Psoas muscle (tissue), 7 donors: ENCODE measurements at regions not wholly inside any gene's neighbourhood (a gene's known extent, or its start where the extent isn't known, plus 50 kb on each side); places are given as distances from the start of the nearest gene placed in this dataset.
A peak's percentile ranks its signal among the peaks of the same experiment; 100 is the strongest.

ENCODE experiments used
- ATAC-seq, 4 donors: fragments of 200-7000 bp; cut with Tn5 transposase; one replicate each; pipeline ENCODE4 v1.9.1; 2020; ENCODE audit warnings: moderate library complexity in 3 of 4, mild to moderate bottlenecking in 2 of 4
- DNase-seq, 2 donors: peaks; one replicate each; pipeline ENCODE4 v3.0.0-alpha.2; 2020
- H3K27ac ChIP-seq: fragments of 200-600 bp; one replicate; pipeline ENCODE4 v1.8.0; 2022
- H3K27me3 ChIP-seq, 3 donors: fragments of 200-600 bp in 1 of 3; one replicate each; pipeline versions ENCODE4 v1.6.1 to v1.8.0; 2013 to 2022; ENCODE audit warnings: low read length in 2 of 3, mild to moderate bottlenecking in 2 of 3, moderate library complexity in 1 of 3; ENCODE audit not compliant: insufficient read depth in 3 of 3
- H3K36me3 ChIP-seq, 2 donors: fragments of 200-600 bp in 1 of 2; one replicate each; pipeline versions ENCODE4 v1.6.1 to v1.8.0; 2013 to 2022; ENCODE audit warnings: low read depth in 1 of 2, mild to moderate bottlenecking in 1 of 2, moderate library complexity in 1 of 2; ENCODE audit not compliant: insufficient read depth in 1 of 2
- H3K4me1 ChIP-seq: fragments of 200-600 bp; one replicate; pipeline ENCODE4 v1.8.0; 2022
- H3K4me3 ChIP-seq: fragments of 200-600 bp; one replicate; pipeline ENCODE4 v1.8.0; 2022; ENCODE audit warnings: mild to moderate bottlenecking
- H3K9me3 ChIP-seq: fragments of 200-600 bp; one replicate; pipeline ENCODE4 v1.8.0; 2022
- CTCF ChIP-seq: fragments of 200-600 bp; IDR thresholded peaks from one replicate; pipeline ENCODE4 v1.8.0; 2022; ENCODE audit warnings: antibody characterized with exemption
- WGBS, 3 donors: extraction: QIAGEN DNeasy Blood & Tissue Kit; methylation state at CpG; one replicate each; pipeline versions ENCODE4 v1.1.6 to v1.1.7; 2013; 5-methylcytosine and 5-hydroxymethylcytosine counted together
- intact Hi-C, 2 donors: fragments of 100-400 bp; cut with DNase I; formaldehyde crosslinking; loops; one replicate each; pipeline versions ENCODE4 v1.11.0 to v1.14.2; 2022
- donor health status: healthy with polysubstance abuse.
- donor health status: DM: no; HTN: no; CAD: no; lungs with moderate emphysema.
- donor health status: Bipolar disorder and iron deficiency.
- donor health status: healthy.
- donor health status: DM: yes; HTN: yes; CAD: no.
- donor health status: DM: no; HTN: no; CAD: no.
- donor health status: DM: yes; HTN: yes; CAD: no.

- intact Hi-C loops = no loop called here
- Histone ChIP-seq H3K36me3 (no peaks in the 10 kb centered on the region), H3K27ac (no peak overlapping the region), H3K4me1 (no peaks in the 10 kb centered on the region), H3K27me3 (peaks cover 0 to 2% (median 0%) of the 10 kb centered on the region in 3 donors), H3K4me3 (no peak overlapping the region), H3K9me3 (no peaks in the 10 kb centered on the region)
- no peak for DNase-seq
- no peak for TF ChIP-seq CTCF
- ATAC-seq = no peak
Measured at GRCh38 chr17:27109346-27109745, 184.6 kb upstream of the WSB1 start.

- intact Hi-C loops = no loop called here
- no peaks in the 10 kb centered on the region for H3K27me3 ChIP-seq
- H3K27ac ChIP-seq = no peak overlapping the region
- 83 to 85% (median 85%) methylated on average over 4 of the region's 4 CpGs for WGBS, 3 donors
- ATAC-seq = no peak
- no peak for TF ChIP-seq CTCF
- DNase-seq = peak in 1 of 2 donors; percentile 23
- no peaks in the 10 kb centered on the region for H3K36me3 ChIP-seq
- no peak overlapping the region for H3K4me3 ChIP-seq
- H3K9me3 ChIP-seq = no peaks in the 10 kb centered on the region
- H3K4me1 ChIP-seq = no peaks in the 10 kb centered on the region
Measured at GRCh38 chr17:27153005-27153404, 140.9 kb upstream of the WSB1 start.

- H3K27me3 ChIP-seq = no peaks in the 10 kb centered on the region
- peaks cover 9% of the 10 kb centered on the region for H3K9me3 ChIP-seq
- no peak overlapping the region for H3K27ac ChIP-seq
- no peaks in the 10 kb centered on the region for H3K4me1 ChIP-seq
- intact Hi-C loops = no loop called here
- H3K36me3 ChIP-seq = no peaks in the 10 kb centered on the region
- WGBS, 3 donors = 91 to 93% (median 93%) methylated on average over 15 of the region's 15 CpGs
- H3K4me3 ChIP-seq = no peak overlapping the region
- no peak for TF ChIP-seq CTCF
- ATAC-seq = no peak
- peak in 1 of 2 donors; percentile 14 for DNase-seq
Measured at GRCh38 chr17:27155866-27156265, 138.0 kb upstream of the WSB1 start.

- WGBS, 3 donors = 75 to 78% (median 77%) methylated on average over 8 of the region's 8 CpGs
- ATAC-seq = no peak
- no peaks in the 10 kb centered on the region for H3K4me1 ChIP-seq
- no peaks in the 10 kb centered on the region for H3K36me3 ChIP-seq
- peaks cover 9% of the 10 kb centered on the region for H3K9me3 ChIP-seq
- intact Hi-C loops = no loop called here
- no peak overlapping the region for H3K4me3 ChIP-seq
- TF ChIP-seq CTCF = no peak
- no peaks in the 10 kb centered on the region for H3K27me3 ChIP-seq
- no peak overlapping the region for H3K27ac ChIP-seq
- peak in 1 of 2 donors; percentile 17 for DNase-seq
Measured at GRCh38 chr17:27157297-27157696, 136.6 kb upstream of the WSB1 start.

- no peaks in the 10 kb centered on the region for H3K27me3 ChIP-seq
- intact Hi-C loops = no loop called here
- no peaks in the 10 kb centered on the region for H3K36me3 ChIP-seq
- no peak overlapping the region for H3K27ac ChIP-seq
- ATAC-seq (no peak), DNase-seq (no peak)
- no peaks in the 10 kb centered on the region for H3K4me1 ChIP-seq
- WGBS, 3 donors = 90 to 94% (median 91%) methylated on average over 10 of the region's 10 CpGs
- peaks cover 9% of the 10 kb centered on the region for H3K9me3 ChIP-seq
- H3K4me3 ChIP-seq = no peak overlapping the region
- TF ChIP-seq CTCF = no peak
Measured at GRCh38 chr17:27157898-27158297, 136.0 kb upstream of the WSB1 start.
